Adrenal gland (tissue), 5 donors: ENCODE measurements at regions not wholly inside any gene's neighbourhood (a gene's known extent, or its start where the extent isn't known, plus 50 kb on each side); places are given as distances from the start of the nearest gene placed in this dataset.

Source experiments
- CTCF ChIP-seq, 6 experiments: fragments of 450-650 bp in 4 of 6; fragments of 200-600 bp in 2 of 6; sonication (generic) in 1 of 6; IDR thresholded peaks; 1 replicate in 5 of 6; 2 replicates in 1 of 6; pipeline versions ENCODE4 v1.5.1 to v1.8.0; 2016 to 2021; ENCODE audit warnings: antibody characterized with exemption in 6 of 6, mild to moderate bottlenecking in 2 of 6, moderate library complexity in 1 of 6
- POLR2A ChIP-seq, 2 donors: fragments of 450-650 bp; IDR thresholded peaks; one replicate each; pipeline ENCODE4 v1.6.1; 2017; ENCODE audit warnings: antibody characterized with exemption in 2 of 2, mild to moderate bottlenecking in 2 of 2, moderate library complexity in 1 of 2
- donor health status: DM: no; HTN: no; CAD: no.

GRCh38 chr21:27513825-27514224 is 546.9 kb upstream of the ADAMTS5 start:
- TF ChIP-seq CTCF (IDR thresholded peaks at IDR 0.05) (no peak), POLR2A (IDR thresholded peaks at IDR 0.05) (no peak)
